ENCODE measurements at regions not wholly inside any gene's neighbourhood (a gene's known extent, or its start where the extent isn't known, plus 50 kb on each side); places are given as distances from the start of the nearest gene placed in this dataset.

GRCh38 chr7:142248-142941 is 50.0 kb upstream of the FAM20C start:
- Histone ChIP-seq H4K8ac (ENCODE audit: low read depth, low read length) (peak overlapping the region; percentile 31), H2BK120ac (ENCODE audit: low read depth, low read length) (no peak overlapping the region), H3K4ac (ENCODE audit: low read length) (peak overlapping the region; percentile 18), H3K27ac (replicated peaks; ENCODE audit: low read length) (no peak overlapping the region), H3K14ac (ENCODE audit: low read length) (peak overlapping the region; percentile 50), H3K4me1 (ENCODE audit: control insufficient read depth in 2 of 2, insufficient read depth in 1 of 2, low read depth in 1 of 2, low read length in 2 of 2) (peaks cover 10 to 11% of the 10 kb centered on the region in 2 donors), H3K4me2 (ENCODE audit: insufficient read depth, low read length, poor library complexity, severe bottlenecking) (no peak overlapping the region), H3K18ac (ENCODE audit: low read length) (peak overlapping the region; percentile 53), H4K91ac (ENCODE audit: low read depth, low read length, poor library complexity) (peak overlapping the region; percentile 97), H2BK12ac (ENCODE audit: low read length) (peak overlapping the region; percentile 93), H2AK5ac (ENCODE audit: low read depth, low read length) (peak overlapping the region; percentile 87), H2BK5ac (ENCODE audit: low read length) (peak overlapping the region; percentile 61), H3K9ac (ENCODE audit: low read depth, low read length, poor library complexity) (no peak overlapping the region), H3K9me3 (replicated peaks in 1 of 2; ENCODE audit: control insufficient read depth in 2 of 2, insufficient read depth in 1 of 2, low read depth in 1 of 2, low read length in 2 of 2) (peaks cover 0 to 2% of the 10 kb centered on the region in 2 donors), H2BK15ac (ENCODE audit: low read length) (no peak overlapping the region), H3K27me3 (ENCODE audit: control insufficient read depth in 3 of 3, insufficient read depth in 3 of 3, low read depth in 1 of 3, low read length in 3 of 3) (no peaks in the 10 kb centered on the region), H3K4me3 (ENCODE audit: low read length in 2 of 2) (no peak overlapping the region), H3K23ac (ENCODE audit: low read depth, low read length, poor library complexity) (no peak overlapping the region), H3K79me1 (ENCODE audit: low read depth, low read length) (no peaks in the 10 kb centered on the region), H2AFZ (ENCODE audit: low read length) (no peak overlapping the region), H3K36me3 (replicated peaks in 1 of 2; ENCODE audit: control insufficient read depth in 2 of 2, insufficient read depth in 2 of 2, low read length in 2 of 2) (peaks cover 2 to 12% of the 10 kb centered on the region in 2 donors)
- WGBS, 2 donors (ENCODE audit: extremely low coverage in 2 of 2, insufficient read length in 2 of 2, insufficient replicate concordance in 1 of 2) = no CpG with 5 or more reads among the region's 12 CpGs
- no peak for DNase-seq (ENCODE audit: low spot score)

Data from neuronal stem cell (in vitro differentiated cells).